GM13977 (cell line): ENCODE measurements at regions not wholly inside any gene's neighbourhood (a gene's known extent, or its start where the extent isn't known, plus 50 kb on each side); places are given as distances from the start of the nearest gene placed in this dataset.

Experiments used
- DNase-seq: peaks from one replicate; pipeline ENCODE4 v3.0.0; 2012; ENCODE audit warnings: low spot score
- in situ Hi-C: fragments of 300-500 bp; cut with MboI; formaldehyde crosslinking; loops from one replicate; pipeline ENCODE4 v1.12.0; 2022; ENCODE audit warnings: low sequenced_read_pairs, low pct_unique_long_range_greater_than_20kb, mixed read lengths, inconsistent platforms; ENCODE audit not compliant: unreplicated experiment
- TF ChIP-seq, protein P1 (sequence below): IDR thresholded peaks from 2 replicates; pipeline ENCODE4 v1.5.1; 2012; ENCODE audit warnings: mild to moderate bottlenecking, control low read depth; ENCODE audit not compliant: insufficient read depth; ENCODE audit errors: extremely low read depth, missing control alignments

DNA sequence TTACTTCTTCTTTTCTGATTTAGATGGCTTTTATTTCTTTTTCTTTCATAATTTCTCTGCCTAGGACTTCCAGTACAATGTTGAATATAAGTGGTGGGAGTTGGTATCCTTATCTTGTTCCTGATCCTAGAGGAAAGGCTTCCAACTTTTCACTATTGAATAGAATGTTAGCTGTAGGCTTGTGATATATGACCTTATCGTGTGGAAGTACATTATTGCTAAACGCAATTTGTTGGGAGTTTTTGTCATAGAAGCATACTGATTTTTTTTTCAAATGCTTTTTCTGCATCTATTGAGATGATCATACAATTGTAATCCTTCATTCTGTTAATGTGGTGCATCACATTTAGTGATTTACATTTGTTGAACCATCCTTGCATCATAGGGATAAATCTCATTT is 79.5 kb downstream of the FASLG start:
- in situ Hi-C loops = loop anchor here (25.0 kb wide), 1 partner anchor 1074 kb away; the partner anchor contains the start of genes CENPL and DARS2
- TF ChIP-seq, protein P1, sequence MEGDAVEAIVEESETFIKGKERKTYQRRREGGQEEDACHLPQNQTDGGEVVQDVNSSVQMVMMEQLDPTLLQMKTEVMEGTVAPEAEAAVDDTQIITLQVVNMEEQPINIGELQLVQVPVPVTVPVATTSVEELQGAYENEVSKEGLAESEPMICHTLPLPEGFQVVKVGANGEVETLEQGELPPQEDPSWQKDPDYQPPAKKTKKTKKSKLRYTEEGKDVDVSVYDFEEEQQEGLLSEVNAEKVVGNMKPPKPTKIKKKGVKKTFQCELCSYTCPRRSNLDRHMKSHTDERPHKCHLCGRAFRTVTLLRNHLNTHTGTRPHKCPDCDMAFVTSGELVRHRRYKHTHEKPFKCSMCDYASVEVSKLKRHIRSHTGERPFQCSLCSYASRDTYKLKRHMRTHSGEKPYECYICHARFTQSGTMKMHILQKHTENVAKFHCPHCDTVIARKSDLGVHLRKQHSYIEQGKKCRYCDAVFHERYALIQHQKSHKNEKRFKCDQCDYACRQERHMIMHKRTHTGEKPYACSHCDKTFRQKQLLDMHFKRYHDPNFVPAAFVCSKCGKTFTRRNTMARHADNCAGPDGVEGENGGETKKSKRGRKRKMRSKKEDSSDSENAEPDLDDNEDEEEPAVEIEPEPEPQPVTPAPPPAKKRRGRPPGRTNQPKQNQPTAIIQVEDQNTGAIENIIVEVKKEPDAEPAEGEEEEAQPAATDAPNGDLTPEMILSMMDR = no peak
- no peak for DNase-seq

DNA sequence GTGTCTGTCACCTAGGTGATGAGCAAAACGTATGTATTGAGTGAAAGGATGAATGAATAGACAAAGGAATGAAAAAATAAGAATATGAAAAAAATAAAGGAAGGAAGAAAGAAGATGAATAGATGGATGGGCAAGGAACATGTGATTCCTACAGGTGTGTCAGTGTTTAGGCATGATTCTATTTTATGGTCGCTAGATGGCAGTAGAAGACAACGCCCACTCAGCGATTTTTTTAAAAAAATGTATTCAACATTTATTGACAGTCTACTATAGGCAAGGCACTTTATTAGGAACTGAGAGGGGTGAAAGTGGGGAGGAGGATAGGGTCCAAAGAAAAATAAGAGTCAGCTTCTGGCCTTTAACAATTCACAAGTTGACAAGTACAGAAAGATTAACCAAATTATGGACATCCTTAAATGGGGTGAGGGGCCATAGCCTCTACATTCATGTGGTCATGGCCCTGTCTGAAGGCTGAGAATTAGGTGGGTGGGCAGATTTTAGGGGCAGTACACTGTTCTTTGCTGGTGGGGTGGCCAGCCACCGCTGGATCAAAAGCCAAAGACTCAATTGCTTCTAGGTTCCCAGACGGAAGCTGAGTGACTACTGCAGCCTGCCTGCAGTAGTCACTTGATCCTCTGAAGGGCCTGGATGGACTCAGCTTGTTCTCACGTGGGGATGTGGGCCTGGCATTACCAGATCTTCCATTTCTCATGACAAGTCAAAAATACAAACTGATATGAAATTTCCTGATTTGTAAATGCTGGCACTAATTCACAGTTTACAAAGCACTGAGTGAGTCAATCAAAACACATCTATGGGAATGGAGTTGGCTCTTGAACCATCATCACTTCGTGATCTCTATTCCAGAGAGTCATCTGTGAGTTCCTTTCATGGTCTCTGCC is 83.9 kb downstream of the FASLG start:
- in situ Hi-C loops = loop anchor here (10.0 to 25.0 kb wide), 3 partner anchors 462 to 1069 kb away; partner anchors contain the start of genes CENPL, DARS2 and TNFSF4
- TF ChIP-seq, protein P1 = peak; percentile 66
- DNase-seq = no peak

DNA sequence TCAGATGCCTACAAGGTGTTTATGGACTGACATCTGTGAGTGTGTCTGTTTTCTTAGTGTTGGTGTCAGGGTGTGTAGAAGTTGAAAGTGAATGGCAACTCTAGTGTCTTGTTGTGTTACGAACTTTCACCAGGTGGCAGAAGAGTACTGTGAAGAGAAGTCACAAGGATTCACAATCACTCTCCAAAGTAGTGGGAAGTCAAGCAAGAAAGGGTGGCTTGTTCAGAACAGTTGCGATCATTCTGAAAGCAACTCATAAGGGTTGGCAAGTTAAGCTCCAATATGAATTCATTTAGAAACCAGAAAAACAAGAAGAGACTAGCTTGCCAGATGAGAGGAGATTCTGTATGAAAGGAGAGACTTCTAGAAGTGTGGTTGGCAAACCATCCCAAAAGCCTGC is 86.1 kb downstream of the FASLG start:
- in situ Hi-C loops = loop anchor here (5.0 to 25.0 kb wide), 4 partner anchors 72 to 1067 kb away; partner anchors contain the start of genes CENPL, DARS2 and TNFSF4
- DNase-seq = peak; percentile 68
- TF ChIP-seq, protein P1 = peak; percentile 65

DNA sequence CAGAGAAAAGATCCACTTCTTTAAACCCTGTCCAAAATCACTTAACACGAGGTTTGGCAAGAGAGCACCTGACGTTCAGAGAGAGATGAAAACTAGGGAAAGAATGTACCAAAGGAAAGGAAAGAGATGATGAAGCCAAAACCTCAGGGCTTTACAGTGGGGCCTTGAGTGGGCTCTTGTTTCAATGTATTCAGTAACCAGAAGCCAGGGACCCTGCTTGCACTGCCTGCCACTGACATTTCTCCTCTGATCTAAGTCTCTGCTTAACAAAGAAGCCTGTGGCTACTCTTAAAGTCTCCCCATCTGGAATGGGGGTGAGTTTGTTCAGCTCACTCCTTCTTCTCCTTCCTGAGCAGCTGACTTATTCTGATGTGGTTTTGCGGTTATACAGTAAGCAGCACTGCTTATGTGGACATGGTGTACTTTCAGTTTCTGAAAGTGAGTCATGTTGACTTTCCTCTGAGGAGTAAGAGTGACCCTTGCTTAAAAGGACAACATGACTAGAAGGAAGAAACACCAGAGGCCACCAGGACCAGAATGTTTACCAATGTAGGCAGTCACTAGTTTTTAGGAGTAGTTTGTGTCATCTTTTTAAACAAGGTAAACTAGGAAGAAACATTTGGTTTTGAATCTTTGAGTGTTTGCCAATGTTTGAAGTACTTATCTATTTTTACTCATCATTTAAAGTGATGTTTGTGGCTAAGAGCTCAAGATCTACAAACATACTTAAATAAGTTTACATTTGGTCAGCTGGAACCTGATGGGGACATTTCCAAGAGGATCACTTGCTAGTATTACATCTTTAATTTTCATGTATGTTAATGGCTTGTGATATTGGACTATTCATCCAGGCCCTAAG is 87.4 kb downstream of the FASLG start:
- TF ChIP-seq, protein P1 = no peak
- in situ Hi-C loops = loop anchor here (5.0 to 25.0 kb wide), 4 partner anchors 71 to 1066 kb away; partner anchors contain the start of genes CENPL, DARS2 and TNFSF4
- peak; percentile 59 for DNase-seq

DNA sequence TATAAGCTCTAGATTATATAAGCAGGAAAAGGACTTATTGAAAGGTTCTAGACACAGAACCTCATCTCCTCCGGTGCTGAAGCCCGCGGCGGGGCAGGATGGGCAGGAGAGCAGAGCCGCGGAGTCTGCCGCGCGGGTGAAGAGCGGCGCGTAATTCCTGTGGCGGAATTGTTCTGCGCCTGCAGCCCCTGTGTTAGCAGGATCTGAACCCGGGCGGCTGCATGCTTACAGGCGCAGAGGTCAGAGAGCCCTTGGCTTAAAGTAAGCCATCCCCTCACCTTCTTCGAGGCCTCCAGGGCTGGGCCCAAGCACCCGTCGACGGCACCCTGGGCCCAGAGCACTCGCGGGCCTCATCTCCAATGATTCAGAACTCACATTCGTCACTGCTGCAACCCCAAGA is 89.3 kb downstream of the FASLG start:
- TF ChIP-seq, protein P1 = no peak
- DNase-seq = no peak
- in situ Hi-C loops = loop anchor here (5.0 to 25.0 kb wide), 4 partner anchors 69 to 1064 kb away; partner anchors contain the start of genes CENPL, DARS2 and TNFSF4

DNA sequence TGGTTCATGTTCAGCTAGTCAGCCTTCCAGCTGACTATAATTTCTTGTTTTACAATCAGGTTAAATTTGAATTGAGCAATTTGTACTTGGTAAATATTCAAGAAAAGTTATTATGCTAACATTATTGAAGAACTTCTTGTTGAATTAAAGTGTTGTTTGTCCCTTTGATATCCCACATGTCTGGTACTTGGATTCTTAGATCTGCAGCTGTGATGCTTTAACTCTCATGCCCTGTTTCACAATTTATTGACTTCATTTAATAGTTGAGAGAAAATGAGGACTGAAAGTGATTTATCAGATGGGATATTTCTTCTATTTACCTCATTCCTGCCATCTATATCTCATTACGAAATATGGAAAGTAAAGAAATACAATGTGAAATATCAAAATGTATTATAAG is 92.8 kb downstream of the FASLG start:
- in situ Hi-C loops = no loop called here
- TF ChIP-seq, protein P1 = no peak
- DNase-seq = no peak
